Lung (tissue), 11 donors: ENCODE measurements at regions not wholly inside any gene's neighbourhood (a gene's known extent, or its start where the extent isn't known, plus 50 kb on each side); places are given as distances from the start of the nearest gene placed in this dataset.
"Not testable (repeated sequence)": the region's sequence is repeated elsewhere in the genome, so short reads cannot be mapped to it uniquely, and the experiment has no call there.

Source experiments
- ATAC-seq: fragments of 200-7000 bp; cut with Tn5 transposase; one replicate; pipeline ENCODE4 v1.9.1; 2020; ENCODE audit warnings: moderate number of reproducible peaks; ENCODE audit not compliant: insufficient read depth, low FRiP score
- DNase-seq, 3 donors: peaks; one replicate each; pipeline ENCODE4 v3.0.0-alpha.2; 2013 to 2017
- H3K27ac ChIP-seq, 2 donors: one replicate each; pipeline ENCODE4 v1.5.1; 2013; ENCODE audit warnings: mild to moderate bottlenecking in 2 of 2, moderate library complexity in 2 of 2, control low read depth in 1 of 2, inconsistent platforms in 1 of 2, low read depth in 1 of 2, low read length in 1 of 2
- H3K27me3 ChIP-seq, 3 donors: one replicate each; pipeline ENCODE4 v1.5.1; 2013; ENCODE audit warnings: low read length in 2 of 3; ENCODE audit not compliant: control insufficient read depth in 3 of 3, insufficient read depth in 3 of 3
- H3K36me3 ChIP-seq, 4 donors: one replicate each; pipeline ENCODE4 v1.5.1; 2013; ENCODE audit warnings: low read length in 4 of 4, mild to moderate bottlenecking in 1 of 4, moderate library complexity in 1 of 4; ENCODE audit not compliant: control insufficient read depth in 4 of 4, insufficient read depth in 4 of 4
- H3K4me1 ChIP-seq, 5 donors: one replicate each; pipeline ENCODE4 v1.5.1; 2013; ENCODE audit warnings: low read length in 5 of 5, mild to moderate bottlenecking in 2 of 5, moderate library complexity in 1 of 5; ENCODE audit not compliant: control insufficient read depth in 5 of 5, insufficient read depth in 5 of 5
- H3K4me3 ChIP-seq: one replicate; pipeline ENCODE4 v1.5.1; 2013; ENCODE audit warnings: mild to moderate bottlenecking, control low read depth, moderate library complexity
- H3K9ac ChIP-seq, 2 donors: one replicate each; pipeline ENCODE4 v1.5.1; 2013; ENCODE audit warnings: low read length in 2 of 2, control low read depth in 1 of 2; ENCODE audit not compliant: insufficient read depth in 1 of 2
- H3K9me3 ChIP-seq, 4 donors: one replicate each; pipeline ENCODE4 v1.5.1; 2013; ENCODE audit warnings: low read length in 3 of 4, mild to moderate bottlenecking in 1 of 4, moderate library complexity in 1 of 4; ENCODE audit not compliant: control insufficient read depth in 4 of 4, insufficient read depth in 3 of 4
- WGBS, 2 donors: extraction: QIAGEN DNeasy Blood & Tissue Kit; methylation state at CpG; one replicate each; pipeline ENCODE4 v1.1.7; 2013; 5-methylcytosine and 5-hydroxymethylcytosine counted together
- TF ChIP-seq, protein P1 (sequence below): IDR thresholded peaks from 2 replicates; pipeline ENCODE4 v1.5.1; 2012; ENCODE audit warnings: mild to moderate bottlenecking; ENCODE audit errors: control extremely low read depth, extremely low read depth
- donor health status: control.
- donor health status: control.
- donor health status: Bipolar disorder and iron deficiency.
- donor health status: healthy.
- donor health status: DM: yes; HTN: yes; CAD: no.

GRCh38 chr13:88823114-88823513 lies 1151.9 kb downstream of the SLITRK5 start:
- TF ChIP-seq, protein P1, sequence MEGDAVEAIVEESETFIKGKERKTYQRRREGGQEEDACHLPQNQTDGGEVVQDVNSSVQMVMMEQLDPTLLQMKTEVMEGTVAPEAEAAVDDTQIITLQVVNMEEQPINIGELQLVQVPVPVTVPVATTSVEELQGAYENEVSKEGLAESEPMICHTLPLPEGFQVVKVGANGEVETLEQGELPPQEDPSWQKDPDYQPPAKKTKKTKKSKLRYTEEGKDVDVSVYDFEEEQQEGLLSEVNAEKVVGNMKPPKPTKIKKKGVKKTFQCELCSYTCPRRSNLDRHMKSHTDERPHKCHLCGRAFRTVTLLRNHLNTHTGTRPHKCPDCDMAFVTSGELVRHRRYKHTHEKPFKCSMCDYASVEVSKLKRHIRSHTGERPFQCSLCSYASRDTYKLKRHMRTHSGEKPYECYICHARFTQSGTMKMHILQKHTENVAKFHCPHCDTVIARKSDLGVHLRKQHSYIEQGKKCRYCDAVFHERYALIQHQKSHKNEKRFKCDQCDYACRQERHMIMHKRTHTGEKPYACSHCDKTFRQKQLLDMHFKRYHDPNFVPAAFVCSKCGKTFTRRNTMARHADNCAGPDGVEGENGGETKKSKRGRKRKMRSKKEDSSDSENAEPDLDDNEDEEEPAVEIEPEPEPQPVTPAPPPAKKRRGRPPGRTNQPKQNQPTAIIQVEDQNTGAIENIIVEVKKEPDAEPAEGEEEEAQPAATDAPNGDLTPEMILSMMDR, result no peak
- no peak for ATAC-seq

GRCh38 chr13:88824218-88824617 lies 1153.0 kb downstream of the SLITRK5 start:
- Histone ChIP-seq H3K27me3 (no peaks in the 10 kb centered on the region), H3K27ac (no peak overlapping the region), H3K4me3 (no peak overlapping the region), H3K9ac (no peak overlapping the region), H3K9me3 (no peaks in the 10 kb centered on the region), H3K36me3 (no peaks in the 10 kb centered on the region), H3K4me1 (no peaks in the 10 kb centered on the region)
- ATAC-seq (no peak), DNase-seq (no peak)
- TF ChIP-seq, protein P1, result no peak
- 71 to 82% methylated on average over 4 of the region's 4 CpGs for WGBS, 2 donors

More at GRCh38 chr13:88823114-88823513, 1151.9 kb downstream of the SLITRK5 start:
- no peaks in the 10 kb centered on the region for H3K9me3 ChIP-seq
- no peaks in the 10 kb centered on the region for H3K27me3 ChIP-seq
- DNase-seq, result no peak
- H3K4me3 ChIP-seq, result no peak overlapping the region
- no peaks in the 10 kb centered on the region for H3K36me3 ChIP-seq
- no peak overlapping the region for H3K9ac ChIP-seq
- H3K27ac ChIP-seq, result no peak overlapping the region
- 90 to 92% methylated on average over 2 of the region's 2 CpGs for WGBS, 2 donors
- no peaks in the 10 kb centered on the region for H3K4me1 ChIP-seq

GRCh38 chr13:88840085-88840484 lies 1168.9 kb downstream of the SLITRK5 start:
- TF ChIP-seq, protein P1, result no peak
- no peaks in the 10 kb centered on the region for H3K9me3 ChIP-seq
- H3K27ac ChIP-seq, result no peak overlapping the region
- H3K27me3 ChIP-seq, result no peaks in the 10 kb centered on the region
- 85 to 94% methylated on average over 3 of the region's 3 CpGs for WGBS, 2 donors
- DNase-seq (no peak), ATAC-seq (no peak)
- no peaks in the 10 kb centered on the region for H3K36me3 ChIP-seq
- no peaks in the 10 kb centered on the region for H3K4me1 ChIP-seq
- no peak overlapping the region for H3K4me3 ChIP-seq
- no peak overlapping the region for H3K9ac ChIP-seq

DNA sequence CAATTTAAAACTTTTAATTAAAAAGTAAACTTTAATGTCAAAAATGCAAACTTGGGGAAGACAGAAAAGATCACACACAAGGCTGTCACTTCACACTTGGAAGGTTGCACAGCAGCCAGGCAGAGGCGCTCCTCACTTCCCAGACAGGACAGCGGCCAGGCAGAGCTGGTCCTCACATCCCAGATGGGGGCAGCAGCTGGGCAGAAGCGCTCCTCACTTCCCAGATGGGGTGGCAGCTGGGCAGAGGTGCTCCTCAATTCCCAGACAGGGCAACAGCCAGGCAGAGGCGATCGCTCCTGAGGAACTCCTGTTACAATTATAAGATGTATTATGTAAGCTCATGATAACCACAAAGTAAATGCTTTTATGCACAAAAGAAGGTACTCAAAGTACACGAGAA lies 1181.1 kb downstream of the SLITRK5 start:
- not testable (repeated sequence) for ATAC-seq, H3K9ac ChIP-seq, H3K9me3 ChIP-seq, H3K36me3 ChIP-seq, DNase-seq, H3K27ac ChIP-seq, H3K4me1 ChIP-seq, H3K4me3 ChIP-seq, H3K27me3 ChIP-seq
- 91 to 92% methylated on average over 6 of the region's 6 CpGs for WGBS, 2 donors
